ENCODE measurements at regions not wholly inside any gene's neighbourhood (a gene's known extent, or its start where the extent isn't known, plus 50 kb on each side); places are given as distances from the start of the nearest gene placed in this dataset.

- TF ChIP-seq CTCF (IDR thresholded peaks at IDR 0.05), result no peak
- no peak for ATAC-seq
These were observed 182.7 kb upstream of the SNX19 start for GRCh38 chr11:131099013-131099412.

GRCh38 chr11:131099746-131100145, 183.5 kb upstream of the SNX19 start:
- no peak for TF ChIP-seq CTCF (IDR thresholded peaks at IDR 0.05)
- Histone ChIP-seq H3K36me3 (ENCODE audit: low read depth) (no peaks in the 10 kb centered on the region), H3K9me3 (no peaks in the 10 kb centered on the region), H3K4me1 (ENCODE audit: low read depth) (no peaks in the 10 kb centered on the region), H3K4me3 (no peak overlapping the region)
- intact Hi-C loops (cut with DNase I, micrococcal nuclease), result no loop called here
- no peak for DNase-seq
- no peak for ATAC-seq

More at GRCh38 chr11:131099013-131099412, 182.7 kb upstream of the SNX19 start:
- H3K9me3 ChIP-seq, result no peaks in the 10 kb centered on the region
- DNase-seq, result no peak
- H3K4me3 ChIP-seq, result no peak overlapping the region
- H3K4me1 ChIP-seq (ENCODE audit: low read depth), result no peaks in the 10 kb centered on the region
- no peaks in the 10 kb centered on the region for H3K36me3 ChIP-seq (ENCODE audit: low read depth)
- intact Hi-C loops (cut with DNase I, micrococcal nuclease), result no loop called here

- DNase-seq (no peak), ATAC-seq (no peak)
- Histone ChIP-seq H3K36me3 (ENCODE audit: low read depth) (no peaks in the 10 kb centered on the region), H3K9me3 (no peaks in the 10 kb centered on the region), H3K4me3 (no peak overlapping the region), H3K4me1 (ENCODE audit: low read depth) (no peaks in the 10 kb centered on the region)
- intact Hi-C loops (cut with DNase I, micrococcal nuclease), result no loop called here
- no peak for TF ChIP-seq CTCF (IDR thresholded peaks at IDR 0.05)
These were observed 192.5 kb upstream of the SNX19 start for GRCh38 chr11:131108760-131109159.

- Histone ChIP-seq H3K36me3 (ENCODE audit: low read depth) (no peaks in the 10 kb centered on the region), H3K4me3 (no peak overlapping the region), H3K4me1 (ENCODE audit: low read depth) (no peaks in the 10 kb centered on the region), H3K9me3 (no peaks in the 10 kb centered on the region)
- DNase-seq (no peak), ATAC-seq (no peak)
- intact Hi-C loops (cut with DNase I, micrococcal nuclease), result no loop called here
- no peak for TF ChIP-seq CTCF (IDR thresholded peaks at IDR 0.05)
These were observed 193.0 kb upstream of the SNX19 start for GRCh38 chr11:131109257-131109656.

GRCh38 chr11:131109790-131110189, 193.5 kb upstream of the SNX19 start:
- Histone ChIP-seq H3K9me3 (no peaks in the 10 kb centered on the region), H3K36me3 (ENCODE audit: low read depth) (no peaks in the 10 kb centered on the region), H3K4me3 (no peak overlapping the region), H3K4me1 (ENCODE audit: low read depth) (no peaks in the 10 kb centered on the region)
- ATAC-seq, result no peak
- intact Hi-C loops (cut with DNase I, micrococcal nuclease), result no loop called here
- no peak for TF ChIP-seq CTCF (IDR thresholded peaks at IDR 0.05)
- DNase-seq, result no peak

- TF ChIP-seq CTCF (IDR thresholded peaks at IDR 0.05), result no peak
- no peak for ATAC-seq
- intact Hi-C loops (cut with DNase I, micrococcal nuclease), result no loop called here
- Histone ChIP-seq H3K4me1 (ENCODE audit: low read depth) (no peaks in the 10 kb centered on the region), H3K36me3 (ENCODE audit: low read depth) (no peaks in the 10 kb centered on the region), H3K9me3 (no peaks in the 10 kb centered on the region), H3K4me3 (no peak overlapping the region)
- DNase-seq, result no peak
These were observed 195.5 kb upstream of the SNX19 start for GRCh38 chr11:131111775-131112174.
